HEK293 (cell line): ENCODE measurements at regions not wholly inside any gene's neighbourhood (a gene's known extent, or its start where the extent isn't known, plus 50 kb on each side); places are given as distances from the start of the nearest gene placed in this dataset.

Source experiments
- CTCF ChIP-seq: fragments of 450-650 bp; formaldehyde crosslinking; IDR thresholded peaks from 2 replicates; pipeline ENCODE4 v1.5.1; 2016; ENCODE audit warnings: missing biosample characterization, missing genetic modification characterization
- HOXD13 ChIP-seq: sonication (generic); formaldehyde crosslinking; IDR thresholded peaks from 2 replicates; pipeline ENCODE4 v1.8.0; 2022; ENCODE audit warnings: missing genetic modification reagents, borderline replicate concordance
- REST ChIP-seq: fragments of 450-650 bp; formaldehyde crosslinking; IDR thresholded peaks from 2 replicates; pipeline ENCODE4 v1.5.1; 2016; ENCODE audit warnings: missing biosample characterization, missing genetic modification characterization
- YY1 ChIP-seq: fragments of 450-650 bp; formaldehyde crosslinking; IDR thresholded peaks from 2 replicates; pipeline ENCODE4 v1.5.1; 2018; ENCODE audit warnings: missing biosample characterization, missing genetic modification characterization
- YY2 ChIP-seq: fragments of 450-650 bp; formaldehyde crosslinking; IDR thresholded peaks from 2 replicates; pipeline ENCODE4 v1.5.1; 2016; ENCODE audit warnings: missing biosample characterization, missing genetic modification characterization
- ZBTB11 ChIP-seq: fragments of 450-650 bp; formaldehyde crosslinking; conservative IDR thresholded peaks from 2 replicates; pipeline ENCODE4 v1.5.1; 2016; ENCODE audit warnings: low read depth, missing biosample characterization, missing genetic modification characterization
- ZBTB20 ChIP-seq: fragments of 450-650 bp; formaldehyde crosslinking; IDR thresholded peaks from 2 replicates; pipeline ENCODE4 v1.5.1; 2016; ENCODE audit warnings: missing biosample characterization, missing genetic modification characterization
- ZFP3 ChIP-seq: fragments of 450-650 bp; formaldehyde crosslinking; IDR thresholded peaks from 2 replicates; pipeline ENCODE4 v1.5.1; 2016; ENCODE audit warnings: low read depth, missing biosample characterization, missing genetic modification characterization
- ZIC2 ChIP-seq: fragments of 450-650 bp; formaldehyde crosslinking; IDR thresholded peaks from 2 replicates; pipeline ENCODE4 v1.5.1; 2016; ENCODE audit warnings: missing biosample characterization, missing genetic modification characterization
- ZNF341 ChIP-seq: fragments of 450-650 bp; formaldehyde crosslinking; IDR thresholded peaks from 2 replicates; pipeline ENCODE4; 2016; ENCODE audit warnings: low read depth, missing biosample characterization, missing genetic modification characterization
- ZNF362 ChIP-seq: fragments of 450-650 bp; formaldehyde crosslinking; IDR thresholded peaks from 2 replicates; pipeline ENCODE4 v1.5.1; 2016; ENCODE audit warnings: missing biosample characterization, missing genetic modification characterization
- ZNF449 ChIP-seq: fragments of 450-650 bp; formaldehyde crosslinking; IDR thresholded peaks from 2 replicates; pipeline ENCODE4 v1.5.1; 2017; ENCODE audit warnings: missing biosample characterization, mild to moderate bottlenecking, missing genetic modification characterization, moderate library complexity
- ZNF777 ChIP-seq: fragments of 450-650 bp; formaldehyde crosslinking; IDR thresholded peaks from 2 replicates; pipeline ENCODE4 v1.5.1; 2017; ENCODE audit warnings: missing biosample characterization, missing genetic modification characterization, borderline replicate concordance
- ZSCAN18 ChIP-seq: fragments of 450-650 bp; formaldehyde crosslinking; IDR thresholded peaks from 2 replicates; pipeline ENCODE4 v1.5.1; 2016; ENCODE audit warnings: missing biosample characterization, missing genetic modification characterization

- no peak for TF ChIP-seq REST (tag by site-specific recombination)
- TF ChIP-seq ZNF449 = no peak
- no peak for TF ChIP-seq ZSCAN18 (tag by site-specific recombination)
- TF ChIP-seq ZIC2 = no peak
- no peak for TF ChIP-seq YY1 (tag by site-specific recombination)
- TF ChIP-seq CTCF (tag by site-specific recombination) = no peak
- TF ChIP-seq ZFP3 (tag by site-specific recombination) = no peak
- no peak for TF ChIP-seq HOXD13 (CRISPR knock-in tag)
- TF ChIP-seq ZNF341 (tag by site-specific recombination) = no peak
- no peak for TF ChIP-seq YY2 (tag by site-specific recombination)
- no peak for TF ChIP-seq ZNF777 (tag by site-specific recombination)
- TF ChIP-seq ZNF362 (tag by site-specific recombination) = no peak
- no peak for TF ChIP-seq ZBTB11 (tag by site-specific recombination)
- no peak for TF ChIP-seq ZBTB20 (tag by site-specific recombination)
These were observed 118.9 kb upstream of the KL start for GRCh38 chr13:32897296-32897695.
